RWPE2 (cell line): ENCODE measurements at regions not wholly inside any gene's neighbourhood (a gene's known extent, or its start where the extent isn't known, plus 50 kb on each side); places are given as distances from the start of the nearest gene placed in this dataset.
A peak's percentile ranks its signal among the peaks of the same experiment; 100 is the strongest.

Experiments
- ATAC-seq: fragments of 200-7000 bp; cut with Tn5 transposase; 3 replicates; pipeline ENCODE4 v1.9.1; 2021; ENCODE audit warnings: low read depth
- DNase-seq: peaks from one replicate; pipeline ENCODE4 v3.0.0-alpha.2; 2020; ENCODE audit warnings: low spot score
- H3K27ac ChIP-seq: fragments of 450-650 bp; 2 replicates; pipeline ENCODE4 v1.5.1; 2017; ENCODE audit warnings: mild to moderate bottlenecking; ENCODE audit not compliant: poor library complexity, severe bottlenecking
- H3K27me3 ChIP-seq: fragments of 250-450 bp; sonication (Bioruptor Pico); 2 replicates; pipeline ENCODE4 v1.5.1; 2021; ENCODE audit warnings: mild to moderate bottlenecking, moderate library complexity; ENCODE audit not compliant: insufficient read depth, poor library complexity, severe bottlenecking
- H3K36me3 ChIP-seq: fragments of 250-450 bp; sonication (Bioruptor Pico); 2 replicates; pipeline ENCODE4 v1.5.1; 2020; ENCODE audit warnings: low read depth, mild to moderate bottlenecking, moderate library complexity
- H3K4me1 ChIP-seq: fragments of 250-450 bp; sonication (Bioruptor Pico); 2 replicates; pipeline ENCODE4 v1.5.1; 2021; ENCODE audit warnings: mild to moderate bottlenecking, moderate library complexity; ENCODE audit not compliant: insufficient read depth, poor library complexity, severe bottlenecking
- H3K4me3 ChIP-seq: fragments of 250-450 bp; sonication (Bioruptor Pico); 2 replicates; pipeline ENCODE4 v1.5.1; 2021; ENCODE audit warnings: mild to moderate bottlenecking, moderate library complexity; ENCODE audit not compliant: severe bottlenecking
- H3K9me3 ChIP-seq: fragments of 250-450 bp; sonication (Bioruptor Pico); 2 replicates; pipeline ENCODE4 v1.5.1; 2021; ENCODE audit warnings: mild to moderate bottlenecking, moderate library complexity; ENCODE audit not compliant: severe bottlenecking
- CTCF ChIP-seq: fragments of 450-650 bp; IDR thresholded peaks from one replicate; pipeline ENCODE4 v1.5.1; 2017; ENCODE audit warnings: mild to moderate bottlenecking, moderate library complexity; ENCODE audit not compliant: poor library complexity, severe bottlenecking

DNA sequence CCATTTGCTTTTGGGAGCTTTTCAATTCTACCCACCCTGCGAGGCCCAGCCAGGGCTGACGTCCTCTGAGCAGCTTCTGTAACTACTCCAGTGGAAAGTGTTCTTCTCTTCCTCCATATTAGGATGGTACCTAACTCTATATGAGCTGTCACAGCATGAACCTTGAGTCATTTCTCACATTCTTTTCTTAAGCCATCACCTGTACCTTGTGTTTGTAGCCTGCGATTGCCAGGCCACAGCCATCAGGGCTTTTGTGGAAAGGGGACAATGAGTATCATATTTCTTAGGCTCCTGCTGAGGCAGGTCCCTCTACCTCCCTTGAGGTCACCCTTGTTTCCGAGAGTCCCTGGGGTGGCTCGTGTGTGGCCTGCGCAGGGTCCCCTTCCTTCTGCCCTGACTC, 144.5 kb upstream of the DLX2 start:
- Histone ChIP-seq H3K4me1 (peaks cover 63% of the 10 kb centered on the region), H3K27ac (peak overlapping the region; percentile 100), H3K36me3 (no peaks in the 10 kb centered on the region), H3K9me3 (no peaks in the 10 kb centered on the region), H3K4me3 (no peak overlapping the region), H3K27me3 (no peaks in the 10 kb centered on the region)
- no peak for TF ChIP-seq CTCF
- ATAC-seq = no peak
- DNase-seq = no peak

DNA sequence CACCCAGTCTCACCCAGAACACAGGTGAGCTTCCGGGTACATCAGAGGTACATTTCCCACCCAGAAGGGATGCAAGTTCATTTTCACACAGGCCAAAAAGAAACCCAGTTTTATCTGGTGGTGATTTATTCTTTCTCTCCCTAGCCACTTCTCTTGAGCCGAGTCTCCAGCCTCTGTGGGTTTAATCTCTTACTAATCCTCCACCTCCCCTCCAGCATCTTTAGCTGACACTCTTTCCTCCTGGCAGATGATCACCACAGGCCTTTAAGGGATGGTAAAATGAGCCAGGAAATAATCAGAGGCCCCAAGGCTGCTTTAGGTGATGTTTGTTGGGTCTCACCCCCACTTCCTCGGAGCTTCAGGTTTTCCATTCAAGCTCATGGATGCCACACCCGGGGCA, 145.7 kb upstream of the DLX2 start:
- Histone ChIP-seq H3K36me3 (no peaks in the 10 kb centered on the region), H3K27me3 (no peaks in the 10 kb centered on the region), H3K27ac (peak overlapping the region; percentile 100), H3K4me3 (no peak overlapping the region), H3K9me3 (no peaks in the 10 kb centered on the region), H3K4me1 (peaks cover 71% of the 10 kb centered on the region)
- DNase-seq (no peak), ATAC-seq (no peak; the same call in 2 of the 3 replicates)
- no peak for TF ChIP-seq CTCF

DNA sequence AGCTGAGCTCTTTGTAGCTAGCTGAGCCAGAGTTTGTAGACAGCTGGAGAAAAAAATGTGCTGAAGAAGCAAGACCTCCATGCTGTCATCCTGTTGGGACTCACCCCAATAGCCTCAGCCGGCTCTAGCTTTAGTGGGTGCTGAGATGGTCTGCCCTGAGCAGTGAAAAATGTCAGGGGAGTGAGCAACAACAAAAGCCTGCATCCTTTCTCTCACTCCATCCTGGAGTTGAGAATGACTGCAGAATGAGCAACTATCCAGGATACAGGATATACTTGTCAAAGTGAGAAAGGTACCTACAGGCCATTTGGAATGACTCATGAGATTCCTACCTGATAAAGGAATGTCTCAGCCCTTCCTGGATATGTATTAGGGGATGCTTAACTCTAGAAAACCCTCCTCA, 146.1 kb upstream of the DLX2 start:
- ATAC-seq (peak; percentile 80), DNase-seq (no peak)
- no peak overlapping the region for H3K4me3 ChIP-seq
- H3K4me1 ChIP-seq = peaks cover 75% of the 10 kb centered on the region
- no peaks in the 10 kb centered on the region for H3K27me3 ChIP-seq
- no peaks in the 10 kb centered on the region for H3K9me3 ChIP-seq
- H3K36me3 ChIP-seq = no peaks in the 10 kb centered on the region
- no peak for TF ChIP-seq CTCF
- peak overlapping the region; percentile 100 for H3K27ac ChIP-seq

- peak; percentile 24 for ATAC-seq
- no peak for TF ChIP-seq CTCF
These were observed 146.6 kb upstream of the DLX2 start for GRCh38 chr2:172249334-172249733.

DNA sequence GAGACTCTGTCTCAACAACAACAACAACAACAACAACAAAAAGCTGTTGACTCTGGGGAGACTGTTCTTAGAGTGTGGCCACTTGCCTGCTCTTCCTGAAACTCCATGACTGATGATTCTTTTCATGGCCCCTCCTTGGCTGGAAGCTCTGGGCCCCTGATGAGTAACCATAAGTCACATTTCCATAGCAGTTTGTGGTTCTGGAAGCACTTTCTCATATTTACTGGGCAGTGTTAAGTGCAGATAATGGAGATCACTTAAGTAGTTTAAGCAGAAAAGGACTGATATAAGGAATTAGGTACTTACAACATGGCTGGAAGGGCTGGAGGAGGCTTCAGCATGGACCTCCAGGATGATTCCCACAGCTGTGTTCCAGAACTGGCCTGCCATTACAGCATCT, 147.3 kb upstream of the DLX2 start:
- H3K4me1 ChIP-seq = peaks cover 79% of the 10 kb centered on the region
- no peak for DNase-seq
- H3K36me3 ChIP-seq = no peaks in the 10 kb centered on the region
- ATAC-seq = peak; percentile 11; the same call in 1 of the 3 replicates
- no peaks in the 10 kb centered on the region for H3K27me3 ChIP-seq
- no peak for TF ChIP-seq CTCF
- no peaks in the 10 kb centered on the region for H3K9me3 ChIP-seq
- H3K4me3 ChIP-seq = no peak overlapping the region
- H3K27ac ChIP-seq = peak overlapping the region; percentile 100

More at GRCh38 chr2:172249334-172249733, 146.6 kb upstream of the DLX2 start:
- no peaks in the 10 kb centered on the region for H3K9me3 ChIP-seq
- H3K4me3 ChIP-seq = no peak overlapping the region
- DNase-seq = no peak
- peak overlapping the region; percentile 100 for H3K27ac ChIP-seq
- no peaks in the 10 kb centered on the region for H3K36me3 ChIP-seq
- no peaks in the 10 kb centered on the region for H3K27me3 ChIP-seq
- peaks cover 79% of the 10 kb centered on the region for H3K4me1 ChIP-seq
